ENCODE measurements at regions not wholly inside any gene's neighbourhood (a gene's known extent, or its start where the extent isn't known, plus 50 kb on each side); places are given as distances from the start of the nearest gene placed in this dataset.

DNA sequence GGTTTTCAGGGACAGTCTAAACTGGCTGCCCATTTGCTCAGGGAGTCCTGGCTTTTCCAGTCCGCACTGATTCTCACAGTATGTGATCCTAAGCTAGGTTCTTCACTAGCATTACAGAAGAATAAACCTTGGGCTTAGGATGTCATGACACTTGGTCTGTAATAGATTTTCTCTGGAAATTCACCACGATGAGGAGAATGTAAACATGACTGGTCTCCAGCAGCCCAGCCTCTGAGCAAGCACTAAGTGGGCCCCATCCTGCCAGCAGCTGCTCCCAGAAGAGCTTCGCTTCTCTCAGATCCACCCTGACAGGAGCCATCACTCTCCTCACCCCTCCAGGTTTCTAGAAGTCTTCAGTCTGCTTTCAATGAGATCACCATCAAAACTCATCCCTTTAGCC lies 103.7 kb upstream of the ZPBP start:
- TF ChIP-seq, protein P1, sequence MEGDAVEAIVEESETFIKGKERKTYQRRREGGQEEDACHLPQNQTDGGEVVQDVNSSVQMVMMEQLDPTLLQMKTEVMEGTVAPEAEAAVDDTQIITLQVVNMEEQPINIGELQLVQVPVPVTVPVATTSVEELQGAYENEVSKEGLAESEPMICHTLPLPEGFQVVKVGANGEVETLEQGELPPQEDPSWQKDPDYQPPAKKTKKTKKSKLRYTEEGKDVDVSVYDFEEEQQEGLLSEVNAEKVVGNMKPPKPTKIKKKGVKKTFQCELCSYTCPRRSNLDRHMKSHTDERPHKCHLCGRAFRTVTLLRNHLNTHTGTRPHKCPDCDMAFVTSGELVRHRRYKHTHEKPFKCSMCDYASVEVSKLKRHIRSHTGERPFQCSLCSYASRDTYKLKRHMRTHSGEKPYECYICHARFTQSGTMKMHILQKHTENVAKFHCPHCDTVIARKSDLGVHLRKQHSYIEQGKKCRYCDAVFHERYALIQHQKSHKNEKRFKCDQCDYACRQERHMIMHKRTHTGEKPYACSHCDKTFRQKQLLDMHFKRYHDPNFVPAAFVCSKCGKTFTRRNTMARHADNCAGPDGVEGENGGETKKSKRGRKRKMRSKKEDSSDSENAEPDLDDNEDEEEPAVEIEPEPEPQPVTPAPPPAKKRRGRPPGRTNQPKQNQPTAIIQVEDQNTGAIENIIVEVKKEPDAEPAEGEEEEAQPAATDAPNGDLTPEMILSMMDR (IDR thresholded peaks at IDR 0.05; ENCODE audit: low read depth, low read length): no peak
- no peak for TF ChIP-seq EZH2phosphoT487 (IDR thresholded peaks at IDR 0.05; ENCODE audit: low read depth)

All from OCI-LY3 (cell line).